ENCODE measurements at regions not wholly inside any gene's neighbourhood (a gene's known extent, or its start where the extent isn't known, plus 50 kb on each side); places are given as distances from the start of the nearest gene placed in this dataset.

DNA sequence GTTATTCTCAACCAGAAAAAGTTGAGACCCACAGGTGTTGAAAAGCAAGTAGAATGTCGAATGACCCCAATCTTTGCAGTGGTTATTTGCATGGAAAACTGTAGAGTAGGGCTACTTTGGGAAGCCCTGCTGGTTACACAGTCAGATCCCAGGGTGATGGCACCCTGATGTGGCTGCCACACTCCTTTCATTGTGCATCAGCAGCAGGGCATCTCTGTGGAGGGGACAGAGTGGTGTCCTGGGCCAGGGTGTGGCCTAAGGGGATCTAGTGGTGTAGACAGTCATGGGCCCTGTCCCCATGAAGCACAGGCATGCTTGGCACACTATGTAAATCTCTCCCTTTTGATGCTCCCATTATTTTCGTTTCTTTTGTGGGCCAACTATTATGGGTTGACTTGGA, 199.4 kb upstream of the NAV2 start:
- DNase-seq = no peak

DNA sequence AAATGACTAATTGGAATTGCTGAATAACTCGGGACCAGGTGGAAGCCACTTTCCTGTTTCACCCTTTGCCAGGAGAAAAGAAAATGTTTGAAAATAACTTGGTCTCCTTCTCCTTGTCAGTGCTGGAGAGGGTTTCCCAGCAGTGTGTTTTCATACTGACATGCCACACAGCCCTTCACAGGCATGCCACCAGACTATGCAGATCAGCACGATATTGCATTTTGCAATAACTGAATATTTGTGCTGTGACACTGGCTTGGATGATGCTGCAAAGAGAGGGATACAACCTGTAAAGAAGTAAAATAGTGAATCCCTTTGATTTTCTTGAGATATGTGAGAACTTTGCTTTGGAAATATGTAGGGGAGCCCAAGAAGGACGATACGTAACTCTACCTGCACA, 200.0 kb upstream of the NAV2 start:
- DNase-seq = no peak

DNA sequence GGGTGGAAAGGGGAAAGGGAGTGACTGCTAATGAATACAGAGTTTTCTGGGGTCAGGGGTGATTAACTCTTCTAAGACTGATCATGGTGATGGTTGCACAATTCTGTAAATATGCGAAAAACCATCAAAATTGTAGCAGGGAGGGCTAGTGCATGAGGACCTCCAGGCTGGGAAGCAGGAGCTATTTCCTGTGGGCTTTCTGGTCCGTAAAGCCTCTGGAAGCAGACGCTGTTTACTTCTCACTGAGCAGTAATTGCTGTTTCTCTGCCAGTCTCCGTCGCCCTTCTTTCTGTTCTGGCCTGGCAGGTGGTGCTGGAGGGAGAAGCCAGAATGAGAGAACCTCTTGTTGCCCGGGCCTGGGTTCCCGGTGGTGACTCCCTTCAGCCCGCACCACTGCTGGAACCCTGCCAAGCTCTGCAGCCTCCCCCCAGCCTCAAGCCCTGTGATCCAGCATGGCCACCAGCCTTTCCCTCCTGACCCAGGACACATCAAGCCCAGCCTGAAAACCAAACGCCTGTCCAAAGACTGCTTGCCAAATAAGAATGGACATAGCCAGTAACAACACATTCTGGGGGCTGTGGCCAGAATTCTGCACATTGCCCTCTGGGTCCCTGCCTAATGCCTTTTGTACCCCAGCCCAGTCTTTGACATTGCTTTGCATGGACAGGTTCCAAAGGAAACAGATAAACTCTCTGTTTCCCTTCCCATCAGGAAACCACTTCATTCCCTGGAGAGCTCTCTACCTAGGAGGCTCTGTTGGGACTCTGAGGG, 201.0 kb upstream of the NAV2 start:
- no peak for DNase-seq

DNA sequence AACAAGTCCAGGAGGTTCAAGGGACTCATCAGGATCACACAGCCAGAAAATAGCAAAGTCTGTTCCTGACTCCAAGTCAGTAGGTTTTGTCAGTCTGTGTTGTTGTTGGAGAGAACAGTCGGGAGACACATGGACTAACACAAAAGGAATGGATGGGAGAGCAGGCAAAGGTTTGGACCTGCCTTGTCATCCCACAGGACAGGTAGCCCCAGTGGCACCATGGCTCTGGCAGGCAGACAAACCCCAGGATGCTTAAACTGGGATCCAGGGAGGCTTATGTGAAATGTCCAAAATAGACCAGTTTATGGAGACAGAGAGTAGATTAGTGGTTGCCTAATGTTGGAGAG, 201.6 kb upstream of the NAV2 start:
- no peak for DNase-seq

DNA sequence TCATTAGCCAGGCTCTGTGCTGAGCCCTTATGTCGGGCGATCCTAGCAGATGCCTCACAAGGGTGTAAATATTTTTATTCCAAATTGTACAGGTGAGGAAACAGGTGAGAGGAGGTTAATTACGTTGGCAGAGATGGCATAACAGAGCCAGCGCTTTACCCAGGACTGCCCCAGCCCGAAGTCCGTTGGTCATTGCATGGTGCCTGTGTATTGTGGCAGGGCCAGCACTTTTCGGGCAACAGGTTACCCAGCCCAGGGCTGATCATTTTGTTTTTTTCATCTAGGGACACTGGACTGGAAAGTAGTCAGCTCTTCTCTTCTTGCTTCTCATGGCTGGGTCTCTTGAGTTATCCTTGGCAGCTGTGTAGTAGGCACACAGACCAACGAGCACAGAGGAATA, 202.2 kb upstream of the NAV2 start:
- no peak for DNase-seq

DNA sequence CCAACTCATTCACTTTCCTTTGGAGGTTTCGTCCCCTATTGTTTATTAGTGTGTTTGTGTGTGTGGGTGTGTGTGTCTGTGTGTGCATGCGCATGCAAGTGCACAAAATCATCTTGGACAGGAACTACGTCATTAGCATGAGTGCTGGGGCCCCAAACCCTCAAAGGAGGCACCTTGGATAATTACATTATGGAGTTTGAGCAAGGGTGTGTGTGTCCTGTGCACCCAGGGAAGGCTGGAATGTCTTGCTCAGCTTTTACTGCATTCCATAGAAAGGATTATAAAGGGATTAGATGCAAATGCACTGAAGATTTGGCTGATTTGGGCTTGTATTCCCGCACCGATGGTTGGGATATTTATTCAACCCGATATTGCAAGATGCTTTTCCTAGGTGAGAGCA, 203.4 kb upstream of the NAV2 start:
- no peak for DNase-seq

DNA sequence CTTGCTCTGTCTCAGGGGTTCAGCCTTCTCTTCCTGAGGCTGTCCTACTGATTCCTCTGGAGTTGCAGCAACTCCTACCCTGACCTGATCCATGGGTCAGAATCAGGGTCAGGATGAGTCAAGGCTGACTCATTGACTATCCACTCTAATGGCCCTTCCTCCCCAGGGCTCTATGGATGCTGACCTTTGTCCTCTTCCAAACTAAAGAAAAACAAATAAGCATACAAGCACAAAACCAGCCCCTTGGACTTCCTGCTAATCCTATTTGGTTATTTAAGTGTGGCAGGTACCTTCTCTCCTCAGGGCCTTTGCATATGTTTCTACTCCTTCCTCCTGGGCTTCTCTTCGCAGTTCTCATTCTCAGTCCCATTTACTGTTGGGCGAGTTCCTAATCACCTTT, 204.5 kb upstream of the NAV2 start:
- no peak for DNase-seq

DNA sequence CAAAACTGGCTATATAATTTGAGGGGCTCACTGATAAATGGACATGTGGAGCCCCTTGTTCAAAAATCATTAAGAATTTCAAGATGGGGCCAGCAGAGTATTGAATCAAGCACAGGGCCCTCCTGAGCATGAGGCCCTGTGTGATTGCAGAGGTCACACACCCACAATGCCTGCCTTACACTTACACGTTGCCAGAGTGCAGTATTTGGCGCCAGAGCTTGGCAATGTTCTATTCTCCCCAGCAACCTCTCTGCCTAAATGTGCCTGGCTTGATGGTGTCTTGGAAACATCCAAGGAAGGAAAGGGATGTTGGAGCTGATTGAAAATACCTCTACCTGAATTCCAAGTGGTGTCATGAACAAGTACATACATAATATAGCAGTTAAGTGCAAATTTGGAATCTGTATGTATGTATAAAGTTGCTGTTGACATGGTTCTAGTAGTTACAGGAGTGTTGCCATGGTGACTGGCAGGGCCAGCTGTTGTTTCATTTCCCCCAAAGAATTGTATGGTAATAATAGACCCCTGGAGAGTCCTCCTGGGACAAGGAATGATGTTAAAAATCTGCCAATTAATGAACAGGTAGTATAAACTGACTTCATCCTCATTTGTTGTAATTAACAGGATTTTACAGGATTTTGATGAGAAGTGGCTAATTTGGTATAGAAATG, 205.7 kb upstream of the NAV2 start:
- no peak for DNase-seq

DNA sequence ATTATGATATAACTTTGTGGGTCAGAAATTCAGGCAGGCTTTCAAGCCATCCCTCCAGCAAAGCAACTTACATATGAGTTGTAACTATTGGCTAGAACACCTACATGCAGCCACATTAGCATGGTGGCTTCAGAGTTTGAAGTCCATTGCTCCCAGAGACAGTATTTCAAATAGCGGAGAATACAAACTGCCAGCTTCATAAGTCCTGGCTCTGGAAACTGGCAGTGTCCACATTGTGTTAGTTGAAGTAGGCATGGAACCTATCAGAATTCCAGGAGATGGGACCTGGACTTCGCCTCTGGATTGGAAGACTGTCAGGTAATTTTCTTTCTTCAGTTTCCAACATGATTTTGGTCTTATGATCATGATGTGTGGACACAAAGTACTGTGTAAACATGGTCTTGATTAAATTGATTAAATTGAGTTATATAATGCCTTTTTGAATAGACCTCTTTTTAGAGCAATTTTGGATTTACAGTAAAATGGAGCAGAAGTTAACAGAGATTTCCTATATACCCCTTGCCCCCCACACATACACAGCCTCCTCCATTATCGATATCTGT, 209.9 kb upstream of the NAV2 start:
- no peak for DNase-seq

DNA sequence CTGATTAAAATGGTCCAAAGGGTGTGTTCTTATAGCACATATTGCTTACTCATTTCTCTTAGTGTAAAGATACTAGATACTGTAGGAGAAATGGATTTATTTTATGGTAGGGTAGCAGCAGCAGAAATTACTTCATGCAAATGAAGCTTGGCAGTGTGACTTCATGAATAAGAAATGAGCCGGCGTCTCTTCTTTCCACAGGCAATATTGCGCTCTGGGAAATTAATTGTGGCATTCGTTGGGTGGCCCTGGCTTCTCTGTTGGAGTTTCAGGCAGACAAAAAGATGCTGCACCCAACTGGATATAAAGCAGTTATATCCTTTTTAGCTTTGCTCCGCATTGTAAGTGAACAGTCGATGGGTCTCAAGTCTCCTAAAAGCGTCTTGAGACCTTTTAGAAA, 211.0 kb upstream of the NAV2 start:
- no peak for DNase-seq

DNA sequence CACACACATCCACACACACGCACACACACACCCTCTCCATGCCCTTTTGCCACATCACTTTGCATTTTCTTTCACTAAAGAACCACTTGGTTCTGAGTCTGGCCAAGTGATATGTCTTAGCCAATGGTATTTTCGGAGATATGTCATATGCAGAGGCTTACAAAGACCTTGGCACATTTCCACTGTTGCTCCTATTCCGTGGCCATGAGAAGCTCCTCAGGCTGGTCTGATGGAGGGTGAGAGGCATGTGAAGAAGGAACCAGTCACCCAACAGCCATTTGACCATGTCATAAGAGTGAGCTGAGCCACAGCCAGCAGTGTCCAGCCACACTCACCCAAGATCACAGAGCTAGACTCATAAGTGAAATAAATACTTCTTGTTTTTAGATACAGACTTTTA, 212.6 kb upstream of the NAV2 start:
- DNase-seq = no peak

DNA sequence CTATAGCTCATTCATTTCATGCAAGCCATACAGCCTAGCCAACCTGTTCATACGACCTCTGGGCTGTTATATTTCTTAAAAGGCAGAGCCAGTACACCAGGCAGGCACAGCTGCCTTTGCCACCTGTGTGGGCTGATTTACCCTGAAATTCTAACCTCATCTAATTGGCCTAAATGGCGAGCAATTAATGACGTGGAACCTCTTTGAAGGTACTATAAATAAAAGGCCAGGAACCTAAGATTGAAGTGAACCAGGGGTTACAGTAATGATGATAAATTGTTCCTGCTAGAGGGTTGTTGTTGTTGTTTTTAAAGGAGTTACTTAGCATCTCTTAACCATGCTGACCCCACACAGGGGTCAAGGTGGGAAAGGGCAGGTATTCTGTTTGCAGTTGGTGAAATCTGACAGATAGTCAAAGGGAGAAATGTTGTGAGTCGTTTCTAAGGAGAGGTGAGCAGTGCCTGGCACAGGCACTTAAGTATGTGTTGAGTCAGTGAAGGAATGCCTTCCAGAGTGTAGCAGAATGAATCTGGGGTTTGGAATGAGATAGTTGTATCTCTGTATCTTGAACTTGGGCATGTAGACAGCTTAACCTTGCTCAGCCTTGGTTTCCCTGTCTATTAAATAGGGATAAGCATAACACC, 213.5 kb upstream of the NAV2 start:
- no peak for DNase-seq

DNA sequence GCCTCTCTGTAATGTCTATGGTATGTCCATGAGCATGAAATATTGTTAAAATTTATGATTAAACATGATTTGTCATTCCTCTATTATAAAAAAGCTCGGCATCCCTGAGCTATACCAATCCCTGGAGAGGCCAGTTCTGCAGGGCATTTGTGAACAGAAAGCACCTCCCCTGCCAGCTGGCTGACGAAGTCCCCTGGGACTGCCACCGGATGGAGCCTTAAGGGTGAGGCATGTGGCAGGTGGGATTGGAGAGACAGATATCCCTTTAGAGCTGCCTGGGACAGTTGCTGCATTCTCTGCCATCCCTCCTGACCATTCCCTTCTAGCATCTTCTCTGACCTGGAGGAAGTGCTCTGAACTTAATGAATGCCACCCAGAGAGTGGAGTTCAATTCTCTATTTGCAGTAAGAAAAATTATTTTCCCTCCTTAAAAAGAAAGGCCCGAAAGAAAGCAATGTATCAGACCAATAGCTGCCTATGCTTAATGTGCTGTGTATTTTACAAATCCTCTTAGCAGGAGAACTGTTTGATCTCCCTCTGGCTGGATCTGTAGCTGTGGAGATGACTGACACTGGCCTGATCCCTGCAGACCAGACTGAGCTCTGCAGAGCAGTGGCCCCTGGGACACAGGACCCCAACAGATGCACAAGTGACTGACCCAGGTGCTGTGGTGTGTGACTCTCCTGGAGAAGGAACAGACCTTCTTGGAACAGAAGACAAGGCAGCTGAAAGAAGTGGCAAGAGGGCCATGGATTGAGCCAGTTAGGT, 219.0 kb upstream of the NAV2 start:
- DNase-seq = no peak

DNA sequence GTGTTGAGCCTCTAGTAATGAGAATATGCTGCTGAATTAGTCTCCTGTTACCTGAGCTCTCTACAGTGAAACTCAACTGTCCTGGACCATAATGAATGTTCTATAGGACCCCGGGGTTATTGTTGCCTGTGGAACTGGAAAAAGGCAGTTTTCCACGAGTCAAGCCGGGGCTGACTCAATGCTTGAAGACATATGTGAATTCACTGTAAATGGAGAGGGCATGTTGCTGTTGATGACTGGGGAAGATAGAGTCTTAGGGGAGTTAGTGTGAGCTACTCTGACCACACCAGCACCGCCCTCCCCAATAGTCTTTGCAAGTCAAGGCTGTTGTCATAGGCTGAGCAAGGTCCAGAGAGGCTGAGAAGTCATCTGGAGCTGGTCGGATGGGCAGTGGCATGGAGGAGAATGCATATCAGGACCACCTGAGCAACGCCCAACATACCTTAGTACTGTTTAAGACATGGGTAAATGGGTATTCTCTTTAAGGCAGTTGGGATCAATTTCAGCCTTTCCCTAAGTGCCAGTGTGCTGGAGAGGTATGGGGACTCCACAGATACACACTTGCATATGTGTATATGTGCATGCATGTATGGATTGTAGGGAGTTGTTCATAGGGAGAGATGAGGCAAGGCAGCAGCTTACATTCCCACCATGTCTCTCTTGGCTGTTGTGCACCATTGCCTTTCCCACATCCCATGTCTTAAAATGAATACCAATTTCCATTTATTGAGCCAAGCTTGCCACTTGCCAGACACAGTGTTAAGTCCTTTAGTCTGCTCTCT, 230.1 kb upstream of the NAV2 start:
- no peak for DNase-seq

DNA sequence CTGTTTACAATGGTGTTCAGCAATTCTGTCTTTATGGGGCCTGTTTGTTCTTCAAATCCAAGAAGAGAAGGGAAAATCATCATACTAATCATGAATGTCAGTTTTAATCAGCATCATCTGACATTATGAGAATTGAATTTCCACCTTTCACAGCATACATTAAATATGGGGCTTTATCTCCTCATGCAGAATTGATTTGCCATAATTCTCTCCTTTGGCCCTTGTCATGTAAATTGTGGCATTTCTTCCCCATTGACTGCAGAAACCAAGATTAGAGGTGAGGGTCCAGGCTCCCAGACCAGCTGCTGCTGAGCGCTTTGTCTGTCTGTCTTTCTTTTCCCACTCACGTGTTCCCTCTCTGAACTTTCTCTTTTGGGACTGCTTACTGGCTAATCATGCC, 232.1 kb upstream of the NAV2 start:
- DNase-seq = no peak

DNA sequence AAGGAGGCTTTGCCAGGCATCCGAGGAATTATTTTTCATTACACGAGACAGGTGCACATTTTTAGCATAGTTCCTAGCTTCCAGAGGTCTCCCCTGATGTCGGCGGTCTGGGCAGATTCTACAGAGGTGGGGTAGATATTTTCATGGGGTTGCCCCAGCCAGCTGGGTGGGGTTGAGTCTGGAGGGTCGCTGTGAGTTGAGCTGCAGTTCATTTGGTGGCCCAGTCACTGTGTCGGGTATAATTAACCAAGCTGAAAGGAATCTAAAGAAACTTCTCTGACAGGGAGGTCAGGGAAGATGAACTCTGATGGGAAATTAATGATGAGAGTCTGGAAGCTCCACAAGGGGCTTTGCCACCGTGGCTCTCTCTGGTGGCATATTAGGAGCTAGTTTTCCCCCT, 233.7 kb upstream of the NAV2 start:
- no peak for DNase-seq

DNA sequence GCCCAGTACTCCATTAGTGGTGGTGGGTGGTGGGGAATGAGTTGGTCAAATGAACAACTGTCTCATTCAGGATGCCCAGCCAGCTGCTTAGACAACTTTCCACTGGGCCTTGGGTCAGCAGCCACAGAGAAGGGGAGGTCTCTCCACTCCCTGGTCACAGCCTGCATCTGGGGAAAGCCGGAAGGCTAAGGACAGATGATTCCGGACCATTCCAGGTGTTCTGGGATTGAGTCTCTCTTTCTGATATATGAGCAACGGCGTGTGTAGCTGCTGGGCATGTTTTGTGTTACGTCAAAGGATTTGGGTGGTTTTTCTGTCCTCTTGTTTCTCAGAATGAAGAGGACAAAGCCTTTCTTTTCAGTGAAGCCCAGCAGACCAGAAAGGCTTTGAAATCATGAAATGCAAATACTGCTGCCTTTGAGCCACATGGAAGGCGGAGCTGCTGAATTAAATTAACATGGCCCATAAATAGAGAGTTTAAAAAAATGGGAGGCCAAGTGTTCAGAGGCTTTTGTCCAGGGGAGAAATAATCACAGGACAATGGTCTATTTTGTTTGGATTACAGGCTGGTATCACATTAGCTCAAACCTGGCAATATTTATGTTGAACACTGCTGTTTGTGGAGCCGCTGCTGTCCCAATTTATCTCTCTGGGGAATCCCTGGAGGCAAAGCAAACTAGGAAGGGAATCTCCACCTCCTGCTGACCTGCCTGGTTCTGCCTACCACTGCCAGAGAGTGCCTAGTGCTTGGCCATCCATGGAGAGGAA, 234.4 kb upstream of the E2F8 start:
- no peak for DNase-seq

DNA sequence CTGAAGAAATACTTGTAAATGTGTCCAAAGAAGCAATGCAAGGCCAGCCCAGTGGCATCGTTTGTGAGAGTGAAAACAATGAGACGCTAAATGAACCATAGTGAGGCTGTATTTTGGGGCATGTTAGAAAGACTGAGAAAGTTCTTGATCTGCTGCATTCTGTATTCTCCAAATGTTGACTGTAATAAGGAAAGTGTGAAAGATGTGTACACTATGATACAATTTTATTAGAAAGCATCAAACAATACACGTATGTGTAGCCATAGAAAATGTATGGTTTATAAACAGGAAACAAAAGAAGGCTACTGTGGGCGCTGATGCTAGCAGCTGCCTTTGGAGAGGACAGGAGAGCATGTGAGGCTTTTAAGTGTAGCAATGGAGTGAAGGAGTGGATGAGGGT, 233.5 kb upstream of the E2F8 start:
- DNase-seq = no peak

DNA sequence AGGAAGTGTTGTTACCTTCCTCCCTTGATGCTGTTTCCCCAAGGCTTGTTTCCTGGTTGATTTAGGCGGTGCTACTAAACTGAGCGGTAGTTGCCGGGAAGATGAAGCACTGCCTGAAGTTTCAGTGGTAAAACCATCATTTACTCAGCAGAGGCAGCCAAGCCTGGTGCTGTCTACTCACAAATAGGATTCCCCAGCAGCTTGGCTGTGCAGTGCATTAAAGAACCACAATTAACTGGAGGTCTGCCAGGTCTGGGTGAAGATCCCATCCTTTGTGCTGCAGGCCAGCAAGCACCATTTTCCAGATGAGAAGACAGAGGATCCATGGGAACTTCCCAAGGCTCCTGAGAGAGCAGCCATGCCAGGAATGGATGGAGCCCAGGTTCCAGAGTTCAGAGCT, 231.9 kb upstream of the E2F8 start:
- no peak for DNase-seq

DNA sequence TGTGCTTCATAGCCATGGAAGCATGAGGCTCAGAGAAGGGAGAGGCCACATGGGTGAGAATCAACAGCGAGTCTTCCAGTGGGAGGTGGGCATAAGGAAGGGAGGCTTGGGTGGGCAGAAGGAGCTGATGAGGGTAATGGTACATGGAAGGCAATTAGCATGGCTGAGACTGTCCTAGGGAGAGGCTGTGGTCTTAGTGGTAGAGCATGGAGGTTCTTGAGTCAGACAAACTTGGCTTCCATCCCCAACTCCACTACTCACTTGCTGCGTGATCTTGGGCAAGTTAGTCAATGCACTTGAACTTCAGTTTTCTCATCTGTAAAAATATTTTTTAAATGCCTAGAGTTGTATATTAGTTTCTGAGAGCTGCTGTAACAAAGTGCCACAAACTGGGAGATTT, 227.2 kb upstream of the E2F8 start:
- no peak for DNase-seq

DNA sequence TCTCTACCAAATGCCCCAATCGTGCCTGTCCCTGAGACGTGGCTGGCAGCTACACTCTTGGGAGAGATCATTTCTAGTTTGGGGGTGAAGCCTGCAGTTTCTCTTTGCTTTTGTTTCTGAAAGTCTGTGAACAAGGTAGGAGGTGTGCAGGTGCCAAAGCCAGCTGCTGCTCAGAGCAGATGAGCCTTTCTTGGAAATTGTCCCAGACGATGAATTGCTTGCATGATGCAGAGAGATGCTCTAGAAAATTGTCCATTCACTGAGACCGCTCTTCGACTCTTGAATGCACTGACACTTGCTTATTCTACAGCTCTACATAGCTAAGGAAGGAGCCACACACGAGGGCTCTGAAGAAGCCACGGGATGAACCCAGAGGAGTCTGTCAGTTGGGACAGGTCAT, 225.6 kb upstream of the E2F8 start:
- DNase-seq = no peak

DNA sequence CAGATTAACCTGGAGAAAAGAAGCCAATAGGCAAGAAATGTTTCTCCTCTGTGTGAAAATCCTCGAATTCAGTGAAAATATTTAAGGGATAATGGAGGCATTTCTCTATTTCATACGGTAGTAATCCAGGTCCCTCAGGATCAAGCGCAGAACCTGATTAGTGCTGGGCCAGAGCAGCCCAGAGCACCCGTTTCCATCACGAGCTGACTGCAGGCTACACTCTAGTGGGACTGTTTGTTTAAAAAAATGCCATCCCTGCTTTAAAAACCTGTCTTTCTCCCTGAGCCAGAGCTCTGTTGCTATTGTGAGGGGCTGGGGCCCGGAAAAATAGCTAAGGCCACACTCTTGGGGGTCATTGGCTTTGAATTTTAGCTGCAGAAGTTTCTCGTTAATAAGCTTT, 223.2 kb upstream of the E2F8 start:
- DNase-seq = no peak
